ENCODE measurements at regions not wholly inside any gene's neighbourhood (a gene's known extent, or its start where the extent isn't known, plus 50 kb on each side); places are given as distances from the start of the nearest gene placed in this dataset.

- Histone ChIP-seq H3K9me2 (ENCODE audit: insufficient read depth) (no peaks in the 10 kb centered on the region), H3K4me2 (peak overlapping the region; percentile 46), H3K9me3 (ENCODE audit: insufficient read depth, low read depth) (peaks cover 12% of the 10 kb centered on the region), H4K20me1 (ENCODE audit: insufficient read depth) (no peaks in the 10 kb centered on the region), H3K36me3 (ENCODE audit: low read depth) (peaks cover 4% of the 10 kb centered on the region; the same call in 1 of the 2 replicates), H3K27ac (peak overlapping the region; percentile 86), H3K27me3 (ENCODE audit: insufficient read depth, low read depth) (no peaks in the 10 kb centered on the region), H2AFZ (no peak overlapping the region), H3K4me1 (replicated peaks; ENCODE audit: insufficient read depth) (peaks cover 63% of the 10 kb centered on the region), H3K79me2 (ENCODE audit: low read depth) (no peaks in the 10 kb centered on the region), H3F3A (ENCODE audit: insufficient read depth, low read depth) (peaks cover 52% of the 10 kb centered on the region), H3K4me3 (no peak overlapping the region)
- peak; percentile 90 to 93 for DNase-seq
- POLR2A ChIA-PET (ENCODE audit: unreplicated experiment), result interaction anchor here (0.5 to 1.2 kb wide), 3 partner anchors 37 to 275 kb away, joined by 3 to 10 read pairs (median 5); no protein-coding TSS in a partner anchor
- CTCF ChIA-PET, result interaction anchor here (1.3 to 1.7 kb wide), 2 partner anchors 103 to 334 kb away, joined by 3 to 5 read pairs; no protein-coding TSS in a partner anchor
- no TSS peak for BruUV-seq (replicated peaks)
- intact Hi-C loops (cut with micrococcal nuclease; ENCODE audit: unreplicated experiment), result loop anchor here (1.0 to 5.0 kb wide), 8 partner anchors 58 to 910 kb away; no protein-coding TSS in a partner anchor
- TF ChIP-seq CTCF (conservative IDR thresholded peaks at IDR 0.05) (no peak), EZH2 (IDR thresholded peaks at IDR 0.05; ENCODE audit: low read depth) (no peak)
Observed at GRCh38 chr13:44817131-44817671, 172.1 kb downstream of the NUFIP1 start.

GRCh38 chr13:44816701-44817100 is 172.6 kb downstream of the NUFIP1 start:
- Histone ChIP-seq H3K36me3 (ENCODE audit: low read depth) (peaks cover 4% of the 10 kb centered on the region; the same call in 1 of the 2 replicates), H4K20me1 (ENCODE audit: insufficient read depth) (no peaks in the 10 kb centered on the region), H3K4me3 (no peak overlapping the region), H3K27ac (peak overlapping the region; percentile 86), H2AFZ (no peak overlapping the region), H3K27me3 (ENCODE audit: insufficient read depth, low read depth) (no peaks in the 10 kb centered on the region), H3K4me2 (peak overlapping the region; percentile 46), H3K79me2 (ENCODE audit: low read depth) (no peaks in the 10 kb centered on the region), H3K4me1 (replicated peaks; ENCODE audit: insufficient read depth) (peaks cover 63% of the 10 kb centered on the region), H3K9me3 (ENCODE audit: insufficient read depth, low read depth) (peaks cover 13% of the 10 kb centered on the region), H3K9me2 (ENCODE audit: insufficient read depth) (no peaks in the 10 kb centered on the region), H3F3A (ENCODE audit: insufficient read depth, low read depth) (peaks cover 52% of the 10 kb centered on the region)
- peak in 1 of 2 experiments; percentile 44 for DNase-seq
- TF ChIP-seq CTCF (conservative IDR thresholded peaks at IDR 0.05), result no peak
- TF ChIP-seq EZH2 (IDR thresholded peaks at IDR 0.05; ENCODE audit: low read depth), result no peak
- intact Hi-C loops (cut with micrococcal nuclease; ENCODE audit: unreplicated experiment), result loop anchor here (1.0 to 5.0 kb wide), 8 partner anchors 57 to 909 kb away; no protein-coding TSS in a partner anchor
- POLR2A ChIA-PET (ENCODE audit: unreplicated experiment), result interaction anchor here (0.6 to 1.2 kb wide), 2 partner anchors 37 to 275 kb away, joined by 3 to 10 read pairs; no protein-coding TSS in a partner anchor
- CTCF ChIA-PET, result interaction anchor here (1.3 kb wide), 1 partner anchor 103 kb away, joined by 3 read pairs; no protein-coding TSS in a partner anchor
- BruUV-seq (replicated peaks), result no TSS peak

GRCh38 chr13:44815623-44816022 is 173.6 kb downstream of the NUFIP1 start:
- Histone ChIP-seq H3F3A (ENCODE audit: insufficient read depth, low read depth) (peaks cover 52% of the 10 kb centered on the region), H3K79me2 (ENCODE audit: low read depth) (no peaks in the 10 kb centered on the region), H3K4me2 (peak overlapping the region; percentile 46), H3K9me2 (ENCODE audit: insufficient read depth) (no peaks in the 10 kb centered on the region), H3K4me3 (no peak overlapping the region), H3K27me3 (ENCODE audit: insufficient read depth, low read depth) (no peaks in the 10 kb centered on the region), H3K4me1 (replicated peaks; ENCODE audit: insufficient read depth) (peaks cover 64% of the 10 kb centered on the region), H3K9me3 (ENCODE audit: insufficient read depth, low read depth) (peaks cover 13% of the 10 kb centered on the region), H3K27ac (peak overlapping the region; percentile 86), H3K36me3 (ENCODE audit: low read depth) (peaks cover 4% of the 10 kb centered on the region; the same call in 1 of the 2 replicates), H2AFZ (no peak overlapping the region), H4K20me1 (ENCODE audit: insufficient read depth) (no peaks in the 10 kb centered on the region)
- TF ChIP-seq CTCF (conservative IDR thresholded peaks at IDR 0.05) (no peak), EZH2 (IDR thresholded peaks at IDR 0.05; ENCODE audit: low read depth) (no peak)
- no TSS peak for BruUV-seq (replicated peaks)
- peak; percentile 82 to 96 for DNase-seq
- CTCF ChIA-PET, result no interaction called here
- POLR2A ChIA-PET (ENCODE audit: unreplicated experiment), result interaction anchor here (0.6 kb wide), 3 partner anchors 101 to 1795 kb away, joined by 4 to 13 read pairs (median 5); no protein-coding TSS in a partner anchor
- intact Hi-C loops (cut with micrococcal nuclease; ENCODE audit: unreplicated experiment), result loop anchor here (1.0 to 5.0 kb wide), 4 partner anchors 101 to 908 kb away; no protein-coding TSS in a partner anchor
